ENCODE measurements at regions not wholly inside any gene's neighbourhood (a gene's known extent, or its start where the extent isn't known, plus 50 kb on each side); places are given as distances from the start of the nearest gene placed in this dataset.
"Not testable (repeated sequence)": the region's sequence is repeated elsewhere in the genome, so short reads cannot be mapped to it uniquely, and the experiment has no call there.

GRCh38 chr5:57725658-57726504 is 243.3 kb upstream of the ACTBL2 start:
- intact Hi-C loops (cut with micrococcal nuclease), result no loop called here
- no peak overlapping the region for H3K27ac Mint-ChIP-seq
- no peak for DNase-seq (ENCODE audit: low spot score)
- no peaks in the 10 kb centered on the region for H3K36me3 Mint-ChIP-seq (ENCODE audit: low read depth)
- peaks cover 4% of the 10 kb centered on the region for H3K27me3 Mint-ChIP-seq (ENCODE audit: insufficient read depth)
- H3K9me3 Mint-ChIP-seq, result no peaks in the 10 kb centered on the region
- no peak overlapping the region for H3K4me3 Mint-ChIP-seq
- H3K4me1 Mint-ChIP-seq (ENCODE audit: low read depth), result no peaks in the 10 kb centered on the region

DNA sequence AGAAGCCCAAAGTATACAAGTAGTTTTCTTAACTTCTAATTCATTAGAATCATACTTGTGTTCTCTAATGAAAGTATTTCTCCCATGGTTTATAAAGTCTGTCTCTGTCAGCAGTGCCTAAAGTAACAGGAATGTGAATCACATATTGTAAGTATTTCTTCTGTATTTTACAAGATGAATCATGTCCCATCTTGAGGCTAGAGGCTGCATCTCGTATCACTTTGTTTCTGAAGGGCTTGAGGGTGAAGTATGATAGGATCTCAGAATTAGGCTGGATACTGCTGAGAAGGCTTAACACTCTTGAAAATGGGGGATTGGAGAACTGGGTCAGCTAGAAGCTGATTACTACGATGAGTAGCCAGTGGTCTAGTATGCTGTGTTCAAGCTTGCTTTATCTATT is 242.2 kb upstream of the ACTBL2 start:
- Mint-ChIP-seq H3K27ac (no peak overlapping the region), H3K9me3 (no peaks in the 10 kb centered on the region), H3K36me3 (ENCODE audit: low read depth) (no peaks in the 10 kb centered on the region), H3K4me1 (ENCODE audit: low read depth) (no peaks in the 10 kb centered on the region), H3K27me3 (ENCODE audit: insufficient read depth) (peaks cover 6% of the 10 kb centered on the region), H3K4me3 (no peak overlapping the region)
- DNase-seq (ENCODE audit: low spot score), result no peak
- intact Hi-C loops (cut with micrococcal nuclease), result no loop called here

- Mint-ChIP-seq H3K27ac (no peak overlapping the region), H3K9me3 (no peaks in the 10 kb centered on the region), H3K4me3 (no peak overlapping the region), H3K36me3 (ENCODE audit: low read depth) (no peaks in the 10 kb centered on the region), H3K27me3 (ENCODE audit: insufficient read depth) (peaks cover 6% of the 10 kb centered on the region), H3K4me1 (ENCODE audit: low read depth) (no peaks in the 10 kb centered on the region)
- intact Hi-C loops (cut with micrococcal nuclease), result no loop called here
- no peak for DNase-seq (ENCODE audit: low spot score)
These were observed 238.6 kb upstream of the ACTBL2 start for GRCh38 chr5:57721226-57721625.

DNA sequence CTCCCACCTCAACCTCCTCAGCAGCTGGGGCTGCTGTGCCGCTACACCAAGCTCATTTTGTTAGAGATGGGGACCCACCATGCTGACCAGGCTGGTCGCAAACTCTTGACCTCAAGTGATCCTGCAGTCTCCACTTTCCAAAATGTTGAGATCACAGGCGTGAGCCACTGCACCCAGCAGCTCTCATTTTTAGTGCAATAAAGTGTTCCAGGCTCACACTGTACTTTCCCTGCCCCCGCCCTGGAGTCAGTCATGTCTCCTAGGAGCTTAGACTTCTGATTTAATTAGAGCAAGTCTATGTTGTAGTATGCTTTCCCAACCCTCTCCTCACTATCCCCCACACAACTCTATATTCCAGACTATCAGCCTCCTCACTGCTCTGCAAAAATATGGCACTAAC is 238.0 kb upstream of the ACTBL2 start:
- Mint-ChIP-seq H3K27ac (no peak overlapping the region), H3K27me3 (ENCODE audit: insufficient read depth) (peaks cover 6% of the 10 kb centered on the region), H3K4me3 (no peak overlapping the region), H3K9me3 (no peaks in the 10 kb centered on the region), H3K4me1 (ENCODE audit: low read depth) (no peaks in the 10 kb centered on the region), H3K36me3 (ENCODE audit: low read depth) (no peaks in the 10 kb centered on the region)
- intact Hi-C loops (cut with micrococcal nuclease), result no loop called here
- DNase-seq (ENCODE audit: low spot score), result no peak

GRCh38 chr5:57719216-57719615 is 236.6 kb upstream of the ACTBL2 start:
- Mint-ChIP-seq H3K36me3 (ENCODE audit: low read depth) (no peaks in the 10 kb centered on the region), H3K4me3 (no peak overlapping the region), H3K9me3 (no peaks in the 10 kb centered on the region), H3K27ac (no peak overlapping the region), H3K4me1 (ENCODE audit: low read depth) (no peaks in the 10 kb centered on the region), H3K27me3 (ENCODE audit: insufficient read depth) (peaks cover 6% of the 10 kb centered on the region)
- DNase-seq (ENCODE audit: low spot score), result no peak
- intact Hi-C loops (cut with micrococcal nuclease), result no loop called here

DNA sequence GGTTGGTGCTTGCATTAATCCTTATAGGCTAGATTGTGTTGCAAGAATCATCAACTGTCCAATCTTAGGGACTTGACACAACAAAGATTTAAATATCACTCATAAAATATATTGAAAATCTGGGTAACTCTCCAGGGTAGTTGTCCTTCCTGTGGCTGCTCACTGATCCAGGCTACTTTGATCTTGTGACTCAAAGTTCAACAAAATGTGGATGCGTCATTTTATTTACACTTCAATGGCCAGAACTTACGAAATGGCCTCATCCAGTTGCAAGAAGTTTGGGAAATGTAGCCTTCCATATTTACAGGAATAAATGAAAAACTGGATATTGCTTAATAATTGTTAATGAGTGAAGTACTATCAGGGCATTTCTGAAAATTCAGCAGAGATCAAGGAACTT is 235.5 kb upstream of the ACTBL2 start:
- H3K27me3 Mint-ChIP-seq (ENCODE audit: insufficient read depth), result peaks cover 6% of the 10 kb centered on the region
- no peak for DNase-seq (ENCODE audit: low spot score)
- intact Hi-C loops (cut with micrococcal nuclease), result no loop called here
- H3K4me1 Mint-ChIP-seq (ENCODE audit: low read depth), result no peaks in the 10 kb centered on the region
- no peaks in the 10 kb centered on the region for H3K36me3 Mint-ChIP-seq (ENCODE audit: low read depth)
- H3K27ac Mint-ChIP-seq, result no peak overlapping the region
- H3K9me3 Mint-ChIP-seq, result no peaks in the 10 kb centered on the region
- H3K4me3 Mint-ChIP-seq, result no peak overlapping the region

GRCh38 chr5:57717555-57717954 is 234.9 kb upstream of the ACTBL2 start:
- H3K4me1 Mint-ChIP-seq (ENCODE audit: low read depth), result no peaks in the 10 kb centered on the region
- no peaks in the 10 kb centered on the region for H3K36me3 Mint-ChIP-seq (ENCODE audit: low read depth)

DNA sequence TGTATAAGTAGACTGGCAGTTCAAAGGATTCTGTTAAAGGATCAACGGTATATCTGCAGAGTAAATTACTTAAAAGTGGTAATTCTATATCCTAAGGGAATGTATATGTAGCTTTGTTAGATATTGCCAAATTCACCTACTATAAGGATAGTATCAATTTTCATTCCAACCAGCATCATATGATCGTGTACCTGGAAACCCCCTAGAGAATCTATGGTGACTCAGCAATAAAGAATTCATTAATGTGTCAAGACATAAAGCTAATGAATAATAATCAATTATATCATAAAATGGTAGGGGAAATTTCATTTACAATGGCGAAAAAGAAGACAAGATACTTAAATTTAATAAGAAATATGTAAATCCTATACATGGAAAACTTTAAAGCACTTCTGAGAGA is 234.1 kb upstream of the ACTBL2 start:
- DNase-seq (ENCODE audit: low spot score), result no peak
- H3K9me3 Mint-ChIP-seq, result no peaks in the 10 kb centered on the region

More at GRCh38 chr5:57717555-57717954, 234.9 kb upstream of the ACTBL2 start:
- H3K9me3 Mint-ChIP-seq, result no peaks in the 10 kb centered on the region
- DNase-seq (ENCODE audit: low spot score), result no peak
- H3K4me3 Mint-ChIP-seq, result no peak overlapping the region
- intact Hi-C loops (cut with micrococcal nuclease), result no loop called here
- H3K27ac Mint-ChIP-seq, result no peak overlapping the region
- peaks cover 6% of the 10 kb centered on the region for H3K27me3 Mint-ChIP-seq (ENCODE audit: insufficient read depth)

GRCh38 chr5:57715296-57715695 is 232.7 kb upstream of the ACTBL2 start:
- DNase-seq (ENCODE audit: low spot score), result no peak
- Mint-ChIP-seq H3K9me3 (no peaks in the 10 kb centered on the region), H3K27ac (no peak overlapping the region), H3K4me1 (ENCODE audit: low read depth) (no peaks in the 10 kb centered on the region), H3K4me3 (no peak overlapping the region), H3K36me3 (ENCODE audit: low read depth) (no peaks in the 10 kb centered on the region), H3K27me3 (ENCODE audit: insufficient read depth) (no peaks in the 10 kb centered on the region)
- intact Hi-C loops (cut with micrococcal nuclease), result no loop called here

More for the DNA sequence above, 234.1 kb upstream of the ACTBL2 start:
- H3K4me1 Mint-ChIP-seq (ENCODE audit: low read depth), result no peaks in the 10 kb centered on the region
- H3K27ac Mint-ChIP-seq, result no peak overlapping the region
- intact Hi-C loops (cut with micrococcal nuclease), result no loop called here
- no peak overlapping the region for H3K4me3 Mint-ChIP-seq
- H3K36me3 Mint-ChIP-seq (ENCODE audit: low read depth), result no peaks in the 10 kb centered on the region
- H3K27me3 Mint-ChIP-seq (ENCODE audit: insufficient read depth), result peaks cover 4% of the 10 kb centered on the region

- not testable (repeated sequence) for H3K36me3 Mint-ChIP-seq (ENCODE audit: low read depth)
These were observed 230.9 kb upstream of the ACTBL2 start for GRCh38 chr5:57713535-57713934.

DNA sequence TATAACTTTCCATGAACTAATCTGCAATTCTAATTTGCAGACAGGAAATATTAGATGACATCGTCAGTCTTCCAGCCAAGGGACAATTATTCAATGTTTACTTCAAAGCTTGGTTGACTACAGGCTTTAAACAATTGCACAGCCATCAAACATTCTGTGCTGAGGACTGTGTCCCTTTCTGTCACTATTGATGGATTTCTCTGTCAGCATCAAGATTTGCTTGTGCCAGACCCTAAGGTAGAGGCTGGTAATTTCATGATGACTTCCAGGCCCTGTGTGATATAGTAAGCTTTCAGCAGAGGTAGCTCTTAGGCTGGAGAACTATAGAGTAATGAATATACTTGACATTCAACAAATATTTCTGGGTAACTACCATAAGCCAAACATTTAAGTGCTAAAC is 229.3 kb upstream of the ACTBL2 start:
- H3K27me3 Mint-ChIP-seq (ENCODE audit: insufficient read depth), result no peaks in the 10 kb centered on the region
- no peaks in the 10 kb centered on the region for H3K4me1 Mint-ChIP-seq (ENCODE audit: low read depth)
- no peak overlapping the region for H3K4me3 Mint-ChIP-seq
- H3K27ac Mint-ChIP-seq, result no peak overlapping the region
- H3K9me3 Mint-ChIP-seq, result no peaks in the 10 kb centered on the region
- no peaks in the 10 kb centered on the region for H3K36me3 Mint-ChIP-seq (ENCODE audit: low read depth)
- intact Hi-C loops (cut with micrococcal nuclease), result no loop called here
- no peak for DNase-seq (ENCODE audit: low spot score)

More at GRCh38 chr5:57713535-57713934, 230.9 kb upstream of the ACTBL2 start:
- H3K9me3 Mint-ChIP-seq; intact Hi-C loops (cut with micrococcal nuclease); H3K27ac Mint-ChIP-seq; H3K4me1 Mint-ChIP-seq (ENCODE audit: low read depth); DNase-seq (ENCODE audit: low spot score); H3K27me3 Mint-ChIP-seq (ENCODE audit: insufficient read depth); H3K4me3 Mint-ChIP-seq: not testable (repeated sequence)

DNA sequence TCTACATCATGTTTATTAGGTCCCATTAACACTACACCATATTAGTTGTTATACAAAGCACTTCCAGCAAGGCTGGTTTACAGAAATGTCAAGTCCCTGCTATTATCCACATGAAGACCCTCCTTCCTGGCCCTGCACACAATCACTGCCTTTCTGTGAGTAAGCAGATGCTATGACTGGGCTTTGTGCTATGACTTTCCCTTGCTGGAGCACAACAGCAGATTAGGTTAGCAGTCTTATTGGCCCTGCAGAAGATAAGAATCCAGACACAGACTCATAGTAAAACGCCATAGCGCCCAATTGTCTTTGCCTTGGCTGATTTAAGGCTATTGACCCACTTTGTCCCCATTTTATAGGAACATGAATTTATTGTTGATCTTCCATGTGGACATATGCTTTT is 228.9 kb upstream of the ACTBL2 start:
- H3K27ac Mint-ChIP-seq, result no peak overlapping the region
- H3K4me1 Mint-ChIP-seq (ENCODE audit: low read depth), result no peaks in the 10 kb centered on the region
- intact Hi-C loops (cut with micrococcal nuclease), result no loop called here
- no peaks in the 10 kb centered on the region for H3K9me3 Mint-ChIP-seq
- H3K36me3 Mint-ChIP-seq (ENCODE audit: low read depth), result no peaks in the 10 kb centered on the region
- DNase-seq (ENCODE audit: low spot score), result no peak
- no peaks in the 10 kb centered on the region for H3K27me3 Mint-ChIP-seq (ENCODE audit: insufficient read depth)
- H3K4me3 Mint-ChIP-seq, result no peak overlapping the region

- no peak overlapping the region for H3K4me3 Mint-ChIP-seq
- intact Hi-C loops (cut with micrococcal nuclease), result no loop called here
- DNase-seq (ENCODE audit: low spot score), result no peak
- no peaks in the 10 kb centered on the region for H3K4me1 Mint-ChIP-seq (ENCODE audit: low read depth)
- H3K27ac Mint-ChIP-seq, result no peak overlapping the region
- H3K27me3 Mint-ChIP-seq (ENCODE audit: insufficient read depth), result no peaks in the 10 kb centered on the region
- H3K9me3 Mint-ChIP-seq, result no peaks in the 10 kb centered on the region
- H3K36me3 Mint-ChIP-seq (ENCODE audit: low read depth), result no peaks in the 10 kb centered on the region
These were observed 227.5 kb upstream of the ACTBL2 start for GRCh38 chr5:57710126-57710525.

DNA sequence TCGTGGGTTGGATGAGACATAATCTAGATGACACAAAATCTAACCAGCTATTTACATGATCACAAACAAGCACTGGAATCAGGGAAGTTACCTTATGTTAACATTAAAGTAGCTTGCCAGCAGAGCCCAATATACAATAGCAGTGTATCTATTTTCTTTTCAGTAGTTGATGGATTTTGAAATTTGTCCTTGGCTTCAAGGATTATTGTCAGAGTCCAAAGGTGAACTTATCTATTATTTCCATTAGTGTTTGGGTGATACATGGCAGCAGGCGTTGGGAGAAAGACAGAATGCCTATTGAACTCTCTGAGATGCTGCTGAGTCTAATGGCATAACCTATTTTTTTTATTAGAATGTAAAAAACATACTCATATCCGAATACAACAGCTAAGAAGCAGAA is 223.2 kb upstream of the ACTBL2 start:
- Mint-ChIP-seq H3K27me3 (ENCODE audit: insufficient read depth) (no peaks in the 10 kb centered on the region), H3K27ac (no peak overlapping the region), H3K4me1 (ENCODE audit: low read depth) (no peaks in the 10 kb centered on the region), H3K36me3 (ENCODE audit: low read depth) (no peaks in the 10 kb centered on the region), H3K4me3 (no peak overlapping the region), H3K9me3 (no peaks in the 10 kb centered on the region)
- intact Hi-C loops (cut with micrococcal nuclease), result no loop called here
- no peak for DNase-seq (ENCODE audit: low spot score)

Data from activated T-helper 1 cell treated with anti-CD3 and anti-CD28 coated beads, Interleukin-12 subunit alpha, Interleukin-12 subunit beta, Interleukin-2, Interleukin-4 antibody, amounts not matched to agents 30 ng/mL and 10 ng/mL and 1 ng/mL, durations not matched to agents 14 hours and 24 hours and 36 hours (primary cell).